Neuronal stem cell (in vitro differentiated cells): ENCODE measurements at regions not wholly inside any gene's neighbourhood (a gene's known extent, or its start where the extent isn't known, plus 50 kb on each side); places are given as distances from the start of the nearest gene placed in this dataset.

Experiments used
- DNase-seq: peaks from one replicate; pipeline ENCODE4 v3.0.0-alpha.2; 2013; ENCODE audit warnings: low spot score
- H2AFZ ChIP-seq: one replicate; pipeline ENCODE4 v1.6.1; 2013; ENCODE audit warnings: mild to moderate bottlenecking, low read length, inconsistent platforms
- H2AK5ac ChIP-seq: 2 replicates; pipeline ENCODE4 v1.6.1; 2013; ENCODE audit warnings: low read depth, mild to moderate bottlenecking, inconsistent platforms, low read length, moderate library complexity, mixed read lengths
- H2BK120ac ChIP-seq: 2 replicates; pipeline ENCODE4 v1.6.1; 2013; ENCODE audit warnings: low read depth, mild to moderate bottlenecking, inconsistent platforms, low read length, moderate library complexity, mixed read lengths
- H2BK12ac ChIP-seq: one replicate; pipeline ENCODE4 v1.6.1; 2013; ENCODE audit warnings: low read length, inconsistent platforms
- H2BK15ac ChIP-seq: 2 replicates; pipeline ENCODE4 v1.6.1; 2013; ENCODE audit warnings: mild to moderate bottlenecking, low read length, inconsistent platforms, mixed read lengths
- H2BK5ac ChIP-seq: one replicate; pipeline ENCODE4 v1.6.1; 2013; ENCODE audit warnings: inconsistent platforms, mild to moderate bottlenecking, low read length, moderate library complexity
- H3K14ac ChIP-seq: one replicate; pipeline ENCODE4 v1.6.1; 2013; ENCODE audit warnings: low read length, inconsistent platforms
- H3K18ac ChIP-seq: 2 replicates; pipeline ENCODE4 v1.6.1; 2013; ENCODE audit warnings: low read length, inconsistent platforms
- H3K23ac ChIP-seq: 2 replicates; pipeline ENCODE4 v1.6.1; 2013; ENCODE audit warnings: low read depth, mild to moderate bottlenecking, mixed read lengths, low read length, inconsistent platforms; ENCODE audit not compliant: poor library complexity
- H3K27ac ChIP-seq: replicated peaks from 3 replicates; pipeline ENCODE4 v1.5.1; 2013; ENCODE audit warnings: low read length, inconsistent platforms
- H3K27me3 ChIP-seq, 3 experiments: 2 replicates each; pipeline ENCODE4 v1.6.1; 2013; ENCODE audit warnings: low read length in 3 of 3, mild to moderate bottlenecking in 2 of 3, inconsistent platforms in 1 of 3, low read depth in 1 of 3, mixed read lengths in 1 of 3, moderate library complexity in 1 of 3; ENCODE audit not compliant: control insufficient read depth in 3 of 3, insufficient read depth in 3 of 3
- H3K36me3 ChIP-seq, 2 donors: replicated peaks in 1 of 2; 2 replicates each; pipeline ENCODE4 v1.6.1; 2013; ENCODE audit warnings: low read length in 2 of 2; ENCODE audit not compliant: control insufficient read depth in 2 of 2, insufficient read depth in 2 of 2
- H3K4ac ChIP-seq: 2 replicates; pipeline ENCODE4 v1.6.1; 2013; ENCODE audit warnings: inconsistent platforms, mild to moderate bottlenecking, low read length, moderate library complexity
- H3K4me1 ChIP-seq, 2 donors: 1 replicate in 1 of 2; 2 replicates in 1 of 2; pipeline ENCODE4 v1.6.1; 2013; ENCODE audit warnings: low read length in 2 of 2, low read depth in 1 of 2; ENCODE audit not compliant: control insufficient read depth in 2 of 2, insufficient read depth in 1 of 2
- H3K4me2 ChIP-seq: one replicate; pipeline ENCODE4 v1.6.1; 2013; ENCODE audit warnings: mild to moderate bottlenecking, low read length, inconsistent platforms; ENCODE audit not compliant: insufficient read depth, poor library complexity, severe bottlenecking
- H3K4me3 ChIP-seq, 2 donors: 2 replicates each; pipeline ENCODE4 v1.5.1; 2013; ENCODE audit warnings: low read length in 2 of 2, mild to moderate bottlenecking in 2 of 2, inconsistent platforms in 1 of 2, moderate library complexity in 1 of 2
- H3K79me1 ChIP-seq: one replicate; pipeline ENCODE4 v1.6.1; 2013; ENCODE audit warnings: low read depth, mild to moderate bottlenecking, inconsistent platforms, low read length, moderate library complexity
- H3K9ac ChIP-seq: one replicate; pipeline ENCODE4 v1.6.1; 2013; ENCODE audit warnings: mild to moderate bottlenecking, low read depth, low read length, inconsistent platforms; ENCODE audit not compliant: poor library complexity
- H3K9me3 ChIP-seq, 2 donors: replicated peaks in 1 of 2; 2 replicates each; pipeline versions ENCODE3 to v1.6.1; 2013; ENCODE audit warnings: low read length in 2 of 2, mild to moderate bottlenecking in 2 of 2, inconsistent platforms in 1 of 2, low read depth in 1 of 2, mixed read lengths in 1 of 2, moderate library complexity in 1 of 2; ENCODE audit not compliant: control insufficient read depth in 2 of 2, insufficient read depth in 1 of 2
- H4K8ac ChIP-seq: one replicate; pipeline ENCODE4 v1.6.1; 2013; ENCODE audit warnings: low read depth, mild to moderate bottlenecking, inconsistent platforms, low read length, moderate library complexity
- H4K91ac ChIP-seq: one replicate; pipeline ENCODE4 v1.6.1; 2013; ENCODE audit warnings: low read length, low read depth, mild to moderate bottlenecking, inconsistent platforms; ENCODE audit not compliant: poor library complexity
- WGBS, 2 donors: extraction: QIAGEN DNeasy Blood & Tissue Kit; methylation state at CpG; one replicate each; pipeline ENCODE4 v1.1.7; 2013; ENCODE audit warnings: missing lambda C conversion rate in 2 of 2, mixed read lengths in 1 of 2; ENCODE audit not compliant: insufficient read length in 2 of 2, insufficient replicate concordance in 1 of 2; ENCODE audit errors: extremely low coverage in 2 of 2; 5-methylcytosine and 5-hydroxymethylcytosine counted together

DNA sequence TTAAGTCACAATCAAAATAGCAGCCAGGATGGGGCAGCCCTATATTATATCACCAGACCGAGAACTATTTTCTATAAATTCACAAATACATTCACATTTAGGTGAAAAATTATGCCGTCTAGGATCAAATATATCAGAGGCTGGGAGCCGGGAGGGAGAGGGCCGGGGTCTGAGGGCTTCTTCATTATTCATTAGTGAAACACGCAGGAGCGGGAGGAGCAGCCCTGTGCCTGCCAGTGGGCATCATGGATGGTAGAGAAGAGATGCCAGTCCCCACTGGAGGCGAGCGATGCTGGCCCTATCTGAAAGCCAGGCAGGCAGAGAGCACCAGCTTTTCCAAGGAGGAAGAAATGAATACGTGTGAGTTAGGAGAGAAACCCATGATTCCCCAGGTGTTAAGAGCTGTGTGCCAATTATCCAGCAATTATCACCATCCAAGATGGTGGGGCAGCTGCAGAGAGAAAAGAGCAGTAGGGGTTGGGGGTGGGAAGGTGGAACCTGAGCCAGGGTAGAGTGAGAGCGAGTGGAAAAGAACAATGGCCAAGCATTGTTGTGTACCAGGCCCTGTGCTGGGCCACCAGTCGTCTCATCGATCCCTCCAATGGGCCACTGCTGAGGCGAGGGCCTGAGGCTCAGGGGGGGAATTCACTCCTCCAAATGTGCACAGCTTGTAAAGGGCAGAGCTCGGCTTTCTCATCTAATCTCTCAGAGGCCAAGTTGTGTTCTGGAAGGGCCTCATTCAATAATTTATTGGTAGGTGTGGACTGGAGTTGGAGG lies 261.3 kb upstream of the TLE3 start:
- WGBS, 2 donors, result no CpG with 5 or more reads among the region's 14 CpGs
- no peak overlapping the region for H2BK15ac ChIP-seq
- H3K4me3 ChIP-seq, result no peak overlapping the region
- H3K9me3 ChIP-seq, result peaks cover 0 to 2% of the 10 kb centered on the region in 2 donors
- H3K27ac ChIP-seq, result no peak overlapping the region
- H3K4me1 ChIP-seq, result peaks cover 0 to 21% of the 10 kb centered on the region in 2 donors
- no peak for DNase-seq
- no peak overlapping the region for H2BK12ac ChIP-seq
- H3K18ac ChIP-seq, result peak overlapping the region; percentile 49
- no peak overlapping the region for H4K91ac ChIP-seq
- H4K8ac ChIP-seq, result no peak overlapping the region
- H2AFZ ChIP-seq, result no peak overlapping the region
- no peak overlapping the region for H3K9ac ChIP-seq
- no peak overlapping the region for H2AK5ac ChIP-seq
- H3K27me3 ChIP-seq, result no peaks in the 10 kb centered on the region
- H3K23ac ChIP-seq, result no peak overlapping the region
- no peak overlapping the region for H2BK5ac ChIP-seq
- H2BK120ac ChIP-seq, result no peak overlapping the region
- no peak overlapping the region for H3K4me2 ChIP-seq
- H3K79me1 ChIP-seq, result no peaks in the 10 kb centered on the region
- H3K14ac ChIP-seq, result no peak overlapping the region
- H3K4ac ChIP-seq, result no peak overlapping the region
- H3K36me3 ChIP-seq, result no peaks in the 10 kb centered on the region

DNA sequence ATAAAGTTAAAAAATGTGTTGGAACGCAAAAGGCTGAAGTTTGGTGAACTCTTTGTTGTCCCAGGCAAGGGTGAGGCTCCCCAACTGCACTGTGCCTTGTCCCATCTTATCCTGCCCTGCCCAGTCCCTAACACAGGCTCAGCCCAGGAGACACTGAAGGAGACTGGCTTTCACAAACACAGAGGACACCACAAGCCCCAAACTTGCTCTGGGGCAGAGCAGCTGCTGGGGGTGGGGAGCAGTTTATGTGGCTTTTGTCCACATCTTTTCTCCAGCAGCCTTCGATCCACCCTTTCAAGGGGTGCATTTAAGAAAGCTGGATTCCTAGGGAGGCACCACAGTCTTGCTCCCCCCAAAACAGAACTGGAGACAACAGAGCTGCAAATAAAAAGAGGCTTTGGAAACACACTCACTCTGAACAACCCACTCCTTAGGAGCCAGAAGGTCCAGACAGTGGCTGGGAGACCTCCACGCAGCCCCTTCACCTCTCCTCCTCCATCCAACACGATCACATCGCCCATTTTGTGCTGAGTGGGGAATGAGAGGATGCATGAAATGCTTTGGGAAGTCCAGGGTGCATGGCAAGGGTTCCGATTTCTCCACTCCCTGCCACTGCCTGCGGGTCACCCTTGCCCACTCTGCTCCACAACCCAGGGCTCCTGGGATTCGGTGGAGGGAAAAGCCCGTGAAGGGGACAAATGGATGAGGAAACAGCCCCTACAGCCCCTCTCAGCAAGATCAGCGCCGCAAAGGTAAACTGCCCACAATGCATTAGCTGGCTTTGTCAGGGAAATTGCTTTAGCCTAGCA lies 260.5 kb upstream of the TLE3 start:
- H2AK5ac ChIP-seq, result no peak overlapping the region
- H3K36me3 ChIP-seq, result no peaks in the 10 kb centered on the region
- no peak overlapping the region for H3K4ac ChIP-seq
- peaks cover 0 to 21% of the 10 kb centered on the region in 2 donors for H3K4me1 ChIP-seq
- no peak overlapping the region for H3K4me2 ChIP-seq
- no peak overlapping the region for H3K27ac ChIP-seq
- H3K18ac ChIP-seq, result peak overlapping the region; percentile 71
- no peak overlapping the region for H4K91ac ChIP-seq
- no peaks in the 10 kb centered on the region for H3K27me3 ChIP-seq
- DNase-seq, result no peak
- no peak overlapping the region for H3K23ac ChIP-seq
- no peak overlapping the region for H2BK120ac ChIP-seq
- no peak overlapping the region for H3K4me3 ChIP-seq
- H2AFZ ChIP-seq, result no peak overlapping the region
- H2BK15ac ChIP-seq, result peak overlapping the region; percentile 11
- H3K14ac ChIP-seq, result peak overlapping the region; percentile 5
- H2BK12ac ChIP-seq, result peak overlapping the region; percentile 64
- H3K79me1 ChIP-seq, result no peaks in the 10 kb centered on the region
- H4K8ac ChIP-seq, result no peak overlapping the region
- peaks cover 0 to 2% of the 10 kb centered on the region in 2 donors for H3K9me3 ChIP-seq
- no CpG with 5 or more reads among the region's 11 CpGs for WGBS, 2 donors
- peak overlapping the region; percentile 33 for H2BK5ac ChIP-seq
- H3K9ac ChIP-seq, result no peak overlapping the region

DNA sequence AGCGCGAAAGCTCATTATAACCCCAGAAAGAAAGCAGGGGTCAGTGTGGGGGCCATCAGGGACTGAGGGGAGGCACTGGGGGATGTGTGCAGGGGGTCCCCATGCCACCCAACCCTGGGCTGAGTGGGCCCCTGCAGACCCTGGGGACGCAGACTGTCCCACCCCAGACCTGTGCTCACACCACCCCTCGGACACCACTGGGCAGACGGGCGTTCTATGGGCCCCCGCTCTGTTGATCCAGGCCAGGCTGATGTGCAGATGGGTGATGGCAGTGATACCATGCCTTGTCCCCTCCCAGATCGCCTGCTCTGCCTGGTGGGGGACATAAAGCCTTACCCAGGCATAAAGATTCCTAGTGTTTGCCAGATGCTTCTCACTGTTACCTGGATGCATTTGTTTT lies 259.7 kb upstream of the TLE3 start:
- no peak overlapping the region for H2BK120ac ChIP-seq
- no peak overlapping the region for H2AFZ ChIP-seq
- H3K4me2 ChIP-seq, result no peak overlapping the region
- H3K36me3 ChIP-seq, result no peaks in the 10 kb centered on the region
- H3K4me1 ChIP-seq, result peaks cover 0 to 19% of the 10 kb centered on the region in 2 donors
- peak overlapping the region; percentile 21 for H2BK5ac ChIP-seq
- no peak overlapping the region for H3K14ac ChIP-seq
- H4K8ac ChIP-seq, result no peak overlapping the region
- no peak overlapping the region for H3K27ac ChIP-seq
- H3K9ac ChIP-seq, result no peak overlapping the region
- H3K18ac ChIP-seq, result peak overlapping the region; percentile 29
- peak overlapping the region; percentile 14 for H2BK15ac ChIP-seq
- no peaks in the 10 kb centered on the region for H3K27me3 ChIP-seq
- no peak overlapping the region for H3K4me3 ChIP-seq
- H2BK12ac ChIP-seq, result peak overlapping the region; percentile 47
- peak overlapping the region; percentile 4 for H2AK5ac ChIP-seq
- H3K9me3 ChIP-seq, result peaks cover 0 to 2% of the 10 kb centered on the region in 2 donors
- no peak overlapping the region for H3K4ac ChIP-seq
- H4K91ac ChIP-seq, result no peak overlapping the region
- WGBS, 2 donors, result no CpG with 5 or more reads among the region's 8 CpGs
- no peak overlapping the region for H3K23ac ChIP-seq
- no peaks in the 10 kb centered on the region for H3K79me1 ChIP-seq
- no peak for DNase-seq

DNA sequence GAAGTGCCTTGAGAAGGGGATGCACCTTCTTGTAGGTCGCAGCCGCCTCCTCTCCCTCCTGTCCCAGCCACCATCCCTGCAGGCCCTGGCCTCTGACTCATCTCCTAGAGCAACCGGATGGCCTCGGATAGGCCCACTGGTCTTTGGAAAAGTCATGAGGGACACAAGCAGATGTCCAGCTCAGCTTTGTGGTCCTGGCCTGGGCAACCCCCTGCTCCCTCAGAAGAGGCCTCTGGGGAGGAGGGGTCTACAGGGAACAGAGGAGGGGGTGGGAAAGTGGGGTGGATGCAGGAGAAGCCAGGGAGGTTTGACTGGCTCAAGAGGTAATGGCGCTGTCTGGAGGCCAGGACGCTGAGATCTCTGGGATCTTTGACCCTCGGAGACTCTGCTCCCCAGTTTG lies 259.2 kb upstream of the TLE3 start:
- Histone ChIP-seq H3K79me1 (no peaks in the 10 kb centered on the region), H3K9ac (no peak overlapping the region), H3K9me3 (peaks cover 0 to 2% of the 10 kb centered on the region in 2 donors), H3K36me3 (no peaks in the 10 kb centered on the region), H3K4me2 (no peak overlapping the region), H2AFZ (no peak overlapping the region), H3K4me1 (peaks cover 0 to 18% of the 10 kb centered on the region in 2 donors), H2BK5ac (peak overlapping the region; percentile 21), H3K14ac (no peak overlapping the region), H3K27ac (no peak overlapping the region), H3K23ac (no peak overlapping the region), H2BK120ac (no peak overlapping the region), H3K4me3 (no peak overlapping the region), H3K18ac (peak overlapping the region; percentile 80), H3K27me3 (no peaks in the 10 kb centered on the region), H2AK5ac (no peak overlapping the region), H4K8ac (no peak overlapping the region), H3K4ac (no peak overlapping the region), H2BK12ac (no peak overlapping the region), H4K91ac (no peak overlapping the region), H2BK15ac (peak overlapping the region; percentile 14)
- WGBS, 2 donors, result no CpG with 5 or more reads among the region's 7 CpGs
- DNase-seq, result no peak
